Muscle of leg (tissue), 3 donors: ENCODE measurements at regions not wholly inside any gene's neighbourhood (a gene's known extent, or its start where the extent isn't known, plus 50 kb on each side); places are given as distances from the start of the nearest gene placed in this dataset.

Experiments
- DNase-seq: peaks from one replicate; pipeline ENCODE4 v3.0.0; 2013
- H3K27ac ChIP-seq: one replicate; pipeline ENCODE4 v1.5.1; 2013; ENCODE audit warnings: mild to moderate bottlenecking, low read length, control low read depth
- H3K27me3 ChIP-seq: one replicate; pipeline ENCODE4 v1.6.1; 2013; ENCODE audit warnings: low read length; ENCODE audit not compliant: control insufficient read depth, insufficient read depth
- H3K36me3 ChIP-seq: one replicate; pipeline ENCODE4 v1.6.1; 2013; ENCODE audit warnings: low read length; ENCODE audit not compliant: control insufficient read depth, insufficient read depth
- H3K4me1 ChIP-seq: one replicate; pipeline ENCODE4 v1.6.1; 2013; ENCODE audit warnings: low read length; ENCODE audit not compliant: control insufficient read depth, insufficient read depth
- H3K4me3 ChIP-seq: one replicate; pipeline ENCODE4 v1.5.1; 2013; ENCODE audit warnings: low read length, control low read depth
- H3K9me3 ChIP-seq: replicated peaks from 2 replicates; pipeline ENCODE4 v1.6.1; 2013; ENCODE audit warnings: low read depth, low read length; ENCODE audit not compliant: control insufficient read depth
- WGBS: methylation state at CpG from one replicate; pipeline ENCODE4 v1.1.5; 2013; ENCODE audit warnings: missing lambda C conversion rate; ENCODE audit not compliant: insufficient coverage; 5-methylcytosine and 5-hydroxymethylcytosine counted together

- no peak for DNase-seq
- no peak overlapping the region for H3K27ac ChIP-seq
- no peaks in the 10 kb centered on the region for H3K36me3 ChIP-seq
- no peaks in the 10 kb centered on the region for H3K9me3 ChIP-seq
- no peaks in the 10 kb centered on the region for H3K27me3 ChIP-seq
- no peak overlapping the region for H3K4me3 ChIP-seq
- no CpG with 5 or more reads among the region's 2 CpGs for WGBS
- H3K4me1 ChIP-seq = no peaks in the 10 kb centered on the region
Observed at GRCh38 chr12:69106482-69107118, 132.8 kb upstream of the CPSF6 start.

GRCh38 chr12:69107541-69107940 lies 131.8 kb upstream of the CPSF6 start:
- H3K9me3 ChIP-seq = no peaks in the 10 kb centered on the region
- H3K27me3 ChIP-seq = no peaks in the 10 kb centered on the region
- H3K27ac ChIP-seq = no peak overlapping the region
- no peaks in the 10 kb centered on the region for H3K4me1 ChIP-seq
- H3K36me3 ChIP-seq = no peaks in the 10 kb centered on the region
- no CpG with 5 or more reads among the region's 1 CpG for WGBS
- no peak overlapping the region for H3K4me3 ChIP-seq
- DNase-seq = no peak

GRCh38 chr12:69108037-69108436 lies 131.3 kb upstream of the CPSF6 start:
- Histone ChIP-seq H3K4me3 (no peak overlapping the region), H3K4me1 (no peaks in the 10 kb centered on the region), H3K36me3 (no peaks in the 10 kb centered on the region), H3K27ac (no peak overlapping the region), H3K9me3 (no peaks in the 10 kb centered on the region), H3K27me3 (no peaks in the 10 kb centered on the region)
- 23% methylated on average over 2 of the region's 2 CpGs for WGBS
- no peak for DNase-seq

GRCh38 chr12:69112616-69113015 lies 126.8 kb upstream of the CPSF6 start:
- Histone ChIP-seq H3K4me1 (no peaks in the 10 kb centered on the region), H3K9me3 (no peaks in the 10 kb centered on the region), H3K4me3 (no peak overlapping the region), H3K27me3 (no peaks in the 10 kb centered on the region), H3K27ac (no peak overlapping the region), H3K36me3 (no peaks in the 10 kb centered on the region)
- 100% methylated on average over 1 of the region's 4 CpGs for WGBS
- DNase-seq = no peak

GRCh38 chr12:69115099-69115498 lies 124.3 kb upstream of the CPSF6 start:
- Histone ChIP-seq H3K27me3 (no peaks in the 10 kb centered on the region), H3K9me3 (no peaks in the 10 kb centered on the region), H3K36me3 (no peaks in the 10 kb centered on the region), H3K27ac (no peak overlapping the region), H3K4me1 (no peaks in the 10 kb centered on the region), H3K4me3 (no peak overlapping the region)
- DNase-seq = no peak
- WGBS = 88% methylated on average over 2 of the region's 3 CpGs

- no peak overlapping the region for H3K4me3 ChIP-seq
Observed at GRCh38 chr12:69115951-69116350, 123.4 kb upstream of the CPSF6 start.

GRCh38 chr12:69117566-69118266 lies 121.7 kb upstream of the CPSF6 start:
- no peak for DNase-seq
- Histone ChIP-seq H3K36me3 (no peaks in the 10 kb centered on the region), H3K4me3 (no peak overlapping the region), H3K9me3 (no peaks in the 10 kb centered on the region), H3K4me1 (no peaks in the 10 kb centered on the region), H3K27ac (no peak overlapping the region), H3K27me3 (no peaks in the 10 kb centered on the region)
- WGBS = 84% methylated on average over 3 of the region's 5 CpGs

More at GRCh38 chr12:69115951-69116350, 123.4 kb upstream of the CPSF6 start:
- Histone ChIP-seq H3K27me3 (no peaks in the 10 kb centered on the region), H3K36me3 (no peaks in the 10 kb centered on the region), H3K4me1 (no peaks in the 10 kb centered on the region), H3K27ac (no peak overlapping the region), H3K9me3 (no peaks in the 10 kb centered on the region)
- WGBS = 86% methylated on average over 1 of the region's 9 CpGs
- no peak for DNase-seq

GRCh38 chr12:69118516-69118915 lies 120.9 kb upstream of the CPSF6 start:
- H3K36me3 ChIP-seq = no peaks in the 10 kb centered on the region
- no peaks in the 10 kb centered on the region for H3K4me1 ChIP-seq
- no peak overlapping the region for H3K4me3 ChIP-seq
- no peak overlapping the region for H3K27ac ChIP-seq
- DNase-seq = no peak
- no peaks in the 10 kb centered on the region for H3K27me3 ChIP-seq
- no peaks in the 10 kb centered on the region for H3K9me3 ChIP-seq
- WGBS = 28% methylated on average over 2 of the region's 2 CpGs

GRCh38 chr12:69119770-69120169 lies 119.6 kb upstream of the CPSF6 start:
- WGBS = 89% methylated on average over 5 of the region's 6 CpGs
- no peak overlapping the region for H3K4me3 ChIP-seq
- DNase-seq = no peak
- H3K27me3 ChIP-seq = no peaks in the 10 kb centered on the region
- no peaks in the 10 kb centered on the region for H3K4me1 ChIP-seq
- no peaks in the 10 kb centered on the region for H3K9me3 ChIP-seq
- H3K36me3 ChIP-seq = no peaks in the 10 kb centered on the region
- no peak overlapping the region for H3K27ac ChIP-seq

- H3K36me3 ChIP-seq = no peaks in the 10 kb centered on the region
- WGBS = no CpG with 5 or more reads among the region's 5 CpGs
- H3K9me3 ChIP-seq = no peaks in the 10 kb centered on the region
- H3K4me3 ChIP-seq = no peak overlapping the region
- H3K27ac ChIP-seq = no peak overlapping the region
- no peaks in the 10 kb centered on the region for H3K27me3 ChIP-seq
- no peaks in the 10 kb centered on the region for H3K4me1 ChIP-seq
- peak; percentile 20 for DNase-seq
Observed at GRCh38 chr12:69120354-69120753, 119.0 kb upstream of the CPSF6 start.
